ENCODE measurements at regions not wholly inside any gene's neighbourhood (a gene's known extent, or its start where the extent isn't known, plus 50 kb on each side); places are given as distances from the start of the nearest gene placed in this dataset.

- Mint-ChIP-seq H3K36me3 (no peaks in the 10 kb centered on the region), H3K4me1 (no peaks in the 10 kb centered on the region), H3K4me3 (no peak overlapping the region), H3K27ac (no peak overlapping the region), H3K9me3 (peaks cover 8% of the 10 kb centered on the region), H3K27me3 (ENCODE audit: low read depth) (no peaks in the 10 kb centered on the region; the same call in 1 of the 2 replicates)
- POLR2A ChIA-PET = no interaction called here
- TF ChIP-seq NR1H2 (CRISPR knock-in tag; IDR thresholded peaks at IDR 0.05) = no peak
- TF ChIP-seq, protein P1, sequence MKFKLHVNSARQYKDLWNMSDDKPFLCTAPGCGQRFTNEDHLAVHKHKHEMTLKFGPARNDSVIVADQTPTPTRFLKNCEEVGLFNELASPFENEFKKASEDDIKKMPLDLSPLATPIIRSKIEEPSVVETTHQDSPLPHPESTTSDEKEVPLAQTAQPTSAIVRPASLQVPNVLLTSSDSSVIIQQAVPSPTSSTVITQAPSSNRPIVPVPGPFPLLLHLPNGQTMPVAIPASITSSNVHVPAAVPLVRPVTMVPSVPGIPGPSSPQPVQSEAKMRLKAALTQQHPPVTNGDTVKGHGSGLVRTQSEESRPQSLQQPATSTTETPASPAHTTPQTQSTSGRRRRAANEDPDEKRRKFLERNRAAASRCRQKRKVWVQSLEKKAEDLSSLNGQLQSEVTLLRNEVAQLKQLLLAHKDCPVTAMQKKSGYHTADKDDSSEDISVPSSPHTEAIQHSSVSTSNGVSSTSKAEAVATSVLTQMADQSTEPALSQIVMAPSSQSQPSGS (CRISPR knock-in tag; IDR thresholded peaks at IDR 0.05; ENCODE audit: borderline replicate concordance, low read depth) = no peak
- TF ChIP-seq, protein P2, sequence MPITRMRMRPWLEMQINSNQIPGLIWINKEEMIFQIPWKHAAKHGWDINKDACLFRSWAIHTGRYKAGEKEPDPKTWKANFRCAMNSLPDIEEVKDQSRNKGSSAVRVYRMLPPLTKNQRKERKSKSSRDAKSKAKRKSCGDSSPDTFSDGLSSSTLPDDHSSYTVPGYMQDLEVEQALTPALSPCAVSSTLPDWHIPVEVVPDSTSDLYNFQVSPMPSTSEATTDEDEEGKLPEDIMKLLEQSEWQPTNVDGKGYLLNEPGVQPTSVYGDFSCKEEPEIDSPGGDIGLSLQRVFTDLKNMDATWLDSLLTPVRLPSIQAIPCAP (CRISPR knock-in tag; IDR thresholded peaks at IDR 0.05) = no peak
- no peak for TF ChIP-seq CBFB (CRISPR knock-in tag; IDR thresholded peaks at IDR 0.05; ENCODE audit: low read depth)
- TF ChIP-seq FOXK1 (CRISPR knock-in tag; IDR thresholded peaks at IDR 0.05) = no peak
- no peak for TF ChIP-seq NFYB (CRISPR knock-in tag; conservative IDR thresholded peaks at IDR 0.05; ENCODE audit: low read depth)
- no peak for TF ChIP-seq CREM (CRISPR knock-in tag; IDR thresholded peaks at IDR 0.05)
- TF ChIP-seq, protein P3, sequence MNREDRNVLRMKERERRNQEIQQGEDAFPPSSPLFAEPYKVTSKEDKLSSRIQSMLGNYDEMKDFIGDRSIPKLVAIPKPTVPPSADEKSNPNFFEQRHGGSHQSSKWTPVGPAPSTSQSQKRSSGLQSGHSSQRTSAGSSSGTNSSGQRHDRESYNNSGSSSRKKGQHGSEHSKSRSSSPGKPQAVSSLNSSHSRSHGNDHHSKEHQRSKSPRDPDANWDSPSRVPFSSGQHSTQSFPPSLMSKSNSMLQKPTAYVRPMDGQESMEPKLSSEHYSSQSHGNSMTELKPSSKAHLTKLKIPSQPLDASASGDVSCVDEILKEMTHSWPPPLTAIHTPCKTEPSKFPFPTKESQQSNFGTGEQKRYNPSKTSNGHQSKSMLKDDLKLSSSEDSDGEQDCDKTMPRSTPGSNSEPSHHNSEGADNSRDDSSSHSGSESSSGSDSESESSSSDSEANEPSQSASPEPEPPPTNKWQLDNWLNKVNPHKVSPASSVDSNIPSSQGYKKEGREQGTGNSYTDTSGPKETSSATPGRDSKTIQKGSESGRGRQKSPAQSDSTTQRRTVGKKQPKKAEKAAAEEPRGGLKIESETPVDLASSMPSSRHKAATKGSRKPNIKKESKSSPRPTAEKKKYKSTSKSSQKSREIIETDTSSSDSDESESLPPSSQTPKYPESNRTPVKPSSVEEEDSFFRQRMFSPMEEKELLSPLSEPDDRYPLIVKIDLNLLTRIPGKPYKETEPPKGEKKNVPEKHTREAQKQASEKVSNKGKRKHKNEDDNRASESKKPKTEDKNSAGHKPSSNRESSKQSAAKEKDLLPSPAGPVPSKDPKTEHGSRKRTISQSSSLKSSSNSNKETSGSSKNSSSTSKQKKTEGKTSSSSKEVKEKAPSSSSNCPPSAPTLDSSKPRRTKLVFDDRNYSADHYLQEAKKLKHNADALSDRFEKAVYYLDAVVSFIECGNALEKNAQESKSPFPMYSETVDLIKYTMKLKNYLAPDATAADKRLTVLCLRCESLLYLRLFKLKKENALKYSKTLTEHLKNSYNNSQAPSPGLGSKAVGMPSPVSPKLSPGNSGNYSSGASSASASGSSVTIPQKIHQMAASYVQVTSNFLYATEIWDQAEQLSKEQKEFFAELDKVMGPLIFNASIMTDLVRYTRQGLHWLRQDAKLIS (CRISPR knock-in tag; IDR thresholded peaks at IDR 0.05; ENCODE audit: borderline replicate concordance) = no peak
- no peak for TF ChIP-seq GRHL2 (CRISPR knock-in tag; IDR thresholded peaks at IDR 0.05; ENCODE audit: insufficient replicate concordance, severe bottlenecking)
- no peak for TF ChIP-seq EMX1 (CRISPR knock-in tag; IDR thresholded peaks at IDR 0.05)
- CTCF ChIA-PET = interaction anchor here (1.8 to 2.3 kb wide), 2 partner anchors 13 to 15 kb away, joined by 7 to 14 read pairs; no protein-coding TSS in a partner anchor
- DNase-seq (ENCODE audit: low spot score) (no peak), ATAC-seq (no peak)
Measured at GRCh38 chr4:146110871-146111485, 64.5 kb upstream of the LSM6 start.

- ATAC-seq = no peak
- ChIA-PET CTCF (interaction anchor here (2.1 kb wide), 1 partner anchor 14 kb away, joined by 10 read pairs; no protein-coding TSS in a partner anchor), POLR2A (no interaction called here)
- H3K9me3 Mint-ChIP-seq = no peaks in the 10 kb centered on the region
- H3K36me3 Mint-ChIP-seq = no peaks in the 10 kb centered on the region
- no peak overlapping the region for H3K27ac Mint-ChIP-seq
- no peak for DNase-seq (ENCODE audit: low spot score)
- H3K27me3 Mint-ChIP-seq (ENCODE audit: low read depth) = no peaks in the 10 kb centered on the region
- no peak overlapping the region for H3K4me3 Mint-ChIP-seq
- H3K4me1 Mint-ChIP-seq = no peaks in the 10 kb centered on the region
- no peak for TF ChIP-seq JAZF1 (CRISPR knock-in tag; IDR thresholded peaks at IDR 0.05)
- no peak for TF ChIP-seq PRRX2 (CRISPR knock-in tag; IDR thresholded peaks at IDR 0.05)
- TF ChIP-seq NR1H2 (CRISPR knock-in tag; IDR thresholded peaks at IDR 0.05) = no peak
- TF ChIP-seq FOXK1 (CRISPR knock-in tag; IDR thresholded peaks at IDR 0.05) = no peak
- no peak for TF ChIP-seq ZNF532 (CRISPR knock-in tag; IDR thresholded peaks at IDR 0.05; ENCODE audit: borderline replicate concordance)
- TF ChIP-seq, protein P3 (CRISPR knock-in tag; IDR thresholded peaks at IDR 0.05; ENCODE audit: borderline replicate concordance) = no peak
- TF ChIP-seq, protein P4, sequence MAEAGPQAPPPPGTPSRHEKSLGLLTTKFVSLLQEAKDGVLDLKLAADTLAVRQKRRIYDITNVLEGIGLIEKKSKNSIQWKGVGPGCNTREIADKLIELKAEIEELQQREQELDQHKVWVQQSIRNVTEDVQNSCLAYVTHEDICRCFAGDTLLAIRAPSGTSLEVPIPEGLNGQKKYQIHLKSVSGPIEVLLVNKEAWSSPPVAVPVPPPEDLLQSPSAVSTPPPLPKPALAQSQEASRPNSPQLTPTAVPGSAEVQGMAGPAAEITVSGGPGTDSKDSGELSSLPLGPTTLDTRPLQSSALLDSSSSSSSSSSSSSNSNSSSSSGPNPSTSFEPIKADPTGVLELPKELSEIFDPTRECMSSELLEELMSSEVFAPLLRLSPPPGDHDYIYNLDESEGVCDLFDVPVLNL (CRISPR knock-in tag; IDR thresholded peaks at IDR 0.05; ENCODE audit: borderline replicate concordance, low read depth) = no peak
- no peak for TF ChIP-seq CBFB (CRISPR knock-in tag; IDR thresholded peaks at IDR 0.05; ENCODE audit: low read depth)
- TF ChIP-seq SMAD4 (CRISPR knock-in tag; IDR thresholded peaks at IDR 0.05) = no peak
Measured at GRCh38 chr4:146108756-146109155, 66.8 kb upstream of the LSM6 start.

Measured in WTC11 (cell line).